GM10266 (cell line): ENCODE measurements at regions not wholly inside any gene's neighbourhood (a gene's known extent, or its start where the extent isn't known, plus 50 kb on each side); places are given as distances from the start of the nearest gene placed in this dataset.

Experiments used
- DNase-seq: peaks from one replicate; pipeline ENCODE4 v3.0.0; 2012; ENCODE audit errors: extremely low spot score
- TF ChIP-seq, protein P1 (sequence below): IDR thresholded peaks from 2 replicates; pipeline ENCODE4 v1.5.1; 2012; ENCODE audit warnings: mild to moderate bottlenecking, low read depth; ENCODE audit not compliant: control insufficient read depth, insufficient read depth; ENCODE audit errors: missing control alignments

DNA sequence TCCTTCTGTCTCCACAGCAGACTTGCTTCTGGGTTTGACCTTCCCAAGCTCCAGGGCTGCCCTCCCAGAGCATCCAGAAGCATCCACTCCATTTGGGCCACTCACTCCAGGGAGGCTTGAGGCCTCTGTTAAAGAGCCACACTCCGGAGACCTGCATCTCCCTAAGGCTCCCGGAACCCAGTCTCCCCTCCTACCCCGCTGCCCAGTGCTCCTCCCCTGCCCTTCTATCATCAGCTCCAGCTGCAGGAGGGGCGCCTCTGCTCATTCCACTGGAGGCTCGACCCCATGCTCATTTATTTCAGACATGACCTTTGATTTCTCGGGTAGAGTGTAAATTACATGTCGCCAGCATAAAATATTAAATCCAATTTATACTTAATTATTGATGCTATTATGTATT, 142.5 kb downstream of the SYF2 start:
- TF ChIP-seq, protein P1, sequence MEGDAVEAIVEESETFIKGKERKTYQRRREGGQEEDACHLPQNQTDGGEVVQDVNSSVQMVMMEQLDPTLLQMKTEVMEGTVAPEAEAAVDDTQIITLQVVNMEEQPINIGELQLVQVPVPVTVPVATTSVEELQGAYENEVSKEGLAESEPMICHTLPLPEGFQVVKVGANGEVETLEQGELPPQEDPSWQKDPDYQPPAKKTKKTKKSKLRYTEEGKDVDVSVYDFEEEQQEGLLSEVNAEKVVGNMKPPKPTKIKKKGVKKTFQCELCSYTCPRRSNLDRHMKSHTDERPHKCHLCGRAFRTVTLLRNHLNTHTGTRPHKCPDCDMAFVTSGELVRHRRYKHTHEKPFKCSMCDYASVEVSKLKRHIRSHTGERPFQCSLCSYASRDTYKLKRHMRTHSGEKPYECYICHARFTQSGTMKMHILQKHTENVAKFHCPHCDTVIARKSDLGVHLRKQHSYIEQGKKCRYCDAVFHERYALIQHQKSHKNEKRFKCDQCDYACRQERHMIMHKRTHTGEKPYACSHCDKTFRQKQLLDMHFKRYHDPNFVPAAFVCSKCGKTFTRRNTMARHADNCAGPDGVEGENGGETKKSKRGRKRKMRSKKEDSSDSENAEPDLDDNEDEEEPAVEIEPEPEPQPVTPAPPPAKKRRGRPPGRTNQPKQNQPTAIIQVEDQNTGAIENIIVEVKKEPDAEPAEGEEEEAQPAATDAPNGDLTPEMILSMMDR: no peak
- no peak for DNase-seq

DNA sequence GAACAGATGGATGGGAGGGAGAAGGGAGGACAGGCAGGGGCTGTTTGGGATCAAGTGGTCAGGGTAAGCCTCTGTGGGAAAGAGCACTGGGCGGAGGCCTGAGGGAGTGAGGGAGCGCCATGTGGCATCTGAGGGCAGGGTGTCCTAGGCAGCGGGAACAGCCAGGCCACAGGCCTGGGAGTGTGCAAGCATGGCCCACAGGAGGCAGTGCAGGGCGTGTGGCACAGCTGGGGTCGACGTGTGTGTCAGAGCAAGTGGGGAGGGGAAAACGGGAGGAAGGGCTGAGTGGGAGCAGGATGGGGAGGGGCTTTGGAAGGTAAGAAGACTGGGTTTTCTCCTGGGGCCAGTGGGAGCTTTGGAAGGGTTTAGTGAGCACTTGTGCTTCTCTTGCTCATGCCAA, 143.4 kb downstream of the SYF2 start:
- TF ChIP-seq, protein P1: no peak
- no peak for DNase-seq

DNA sequence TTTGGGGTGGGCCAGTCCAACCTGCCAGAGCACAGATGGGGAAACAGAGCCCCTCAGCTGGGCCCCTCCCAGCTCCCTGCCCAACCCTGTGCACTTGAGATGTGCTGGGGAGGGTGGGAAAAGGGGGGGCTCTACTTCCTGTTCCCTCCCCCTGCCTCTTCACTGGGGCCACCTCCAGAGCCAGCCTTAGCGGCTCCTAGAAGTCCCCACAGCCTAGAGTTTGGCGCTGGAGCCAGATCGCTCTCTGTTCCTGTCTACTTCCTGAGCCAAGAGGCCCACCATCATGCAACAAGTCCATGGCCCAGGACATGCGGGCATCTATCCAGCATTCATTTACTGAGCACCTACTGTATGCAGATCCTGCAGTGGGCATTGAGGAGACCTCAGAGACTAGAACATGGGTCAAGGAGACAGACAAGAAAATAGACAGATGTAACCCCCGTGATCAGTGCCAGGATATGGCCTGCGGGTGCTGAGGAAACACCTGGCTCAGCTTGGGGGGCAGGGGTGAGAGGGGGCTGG, 144.1 kb downstream of the SYF2 start:
- no peak for DNase-seq
- TF ChIP-seq, protein P1: no peak

DNA sequence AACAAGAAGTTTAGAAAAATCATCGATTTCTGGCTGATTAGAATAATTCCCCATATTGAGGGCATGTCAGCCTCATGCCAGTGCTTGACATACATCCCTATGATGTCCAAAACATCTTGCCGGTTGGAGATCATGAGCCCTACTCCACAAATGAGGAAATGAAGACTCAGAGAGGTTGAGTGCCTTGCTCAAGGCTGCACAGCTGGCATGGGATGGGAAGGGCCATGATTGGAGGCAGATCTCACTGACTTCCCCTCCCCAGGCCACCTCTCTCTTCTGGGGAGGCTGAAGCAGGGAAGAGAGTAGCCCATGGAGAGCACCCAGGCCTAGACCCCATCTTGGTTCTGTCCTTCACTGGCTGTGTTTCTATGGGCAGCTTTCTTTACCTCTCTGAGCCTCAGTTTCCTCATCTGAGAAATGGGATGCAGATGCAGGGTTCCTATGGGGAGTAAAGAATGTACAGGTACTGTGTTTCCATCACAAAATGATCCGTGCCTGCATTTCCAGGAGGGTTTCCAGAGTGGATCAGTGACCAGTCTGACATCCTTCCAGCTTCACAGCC, 145.7 kb downstream of the SYF2 start:
- TF ChIP-seq, protein P1: no peak
- DNase-seq: no peak

DNA sequence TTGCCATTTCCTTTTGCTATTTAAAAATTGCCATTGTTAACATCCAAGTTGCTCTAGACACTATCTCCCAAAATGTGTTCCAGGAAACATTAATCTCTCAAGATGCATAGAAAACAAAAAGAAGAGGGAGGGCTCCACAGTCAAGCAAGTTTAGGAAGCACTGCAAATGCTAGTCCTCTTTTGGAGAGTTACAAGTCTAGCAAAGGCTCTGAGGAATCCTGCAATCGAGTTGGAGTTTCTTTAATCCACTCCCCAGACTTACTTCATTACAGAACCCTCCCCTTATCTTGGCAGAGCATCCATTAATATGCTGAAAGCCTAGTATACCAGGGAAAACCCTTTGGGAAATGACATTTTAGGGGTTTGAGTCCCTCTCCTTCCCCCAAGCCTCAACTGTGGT, 147.9 kb downstream of the SYF2 start:
- DNase-seq: no peak
- TF ChIP-seq, protein P1: no peak

DNA sequence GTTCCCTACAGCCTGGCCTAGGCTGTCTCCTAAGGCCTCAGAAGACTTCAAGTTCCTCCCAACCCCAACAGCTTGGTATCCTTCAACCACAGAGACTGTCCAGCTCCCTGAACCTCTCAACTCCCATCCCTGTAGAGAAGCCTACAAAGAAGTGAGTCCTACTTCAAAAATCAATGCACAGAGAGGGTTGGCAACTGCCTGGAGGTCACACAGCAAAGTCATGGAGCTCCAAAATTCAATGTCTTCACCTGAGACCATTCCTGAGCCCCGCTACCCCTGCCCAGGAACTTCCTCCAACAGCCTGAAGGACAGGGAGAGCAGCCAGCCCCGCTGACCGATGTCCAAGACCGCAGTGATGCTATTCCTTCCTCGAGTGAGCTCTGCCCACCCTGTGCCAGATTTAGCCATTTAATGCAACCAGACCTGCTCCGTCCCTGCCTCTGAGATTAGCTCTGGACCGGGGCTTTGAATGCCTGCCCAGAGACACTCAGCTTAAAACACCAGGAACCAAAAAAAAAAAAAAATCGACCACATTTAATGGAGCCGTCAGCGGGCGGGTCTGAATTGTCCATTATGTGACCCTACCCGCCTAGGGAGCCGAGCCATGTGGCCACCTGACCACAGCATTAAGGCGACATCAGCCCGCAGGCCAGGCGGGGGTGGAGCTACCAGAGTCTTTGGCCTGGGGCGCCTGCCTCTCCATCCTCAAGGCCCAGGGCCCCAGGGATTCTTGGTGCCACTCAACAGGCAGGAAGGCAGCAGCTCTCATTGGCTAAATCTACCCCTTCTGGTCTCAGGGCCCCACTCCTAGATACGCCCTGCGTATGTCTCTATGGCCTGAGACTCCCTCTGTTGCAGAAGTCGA, 148.6 kb downstream of the SYF2 start:
- TF ChIP-seq, protein P1: no peak
- DNase-seq: no peak

DNA sequence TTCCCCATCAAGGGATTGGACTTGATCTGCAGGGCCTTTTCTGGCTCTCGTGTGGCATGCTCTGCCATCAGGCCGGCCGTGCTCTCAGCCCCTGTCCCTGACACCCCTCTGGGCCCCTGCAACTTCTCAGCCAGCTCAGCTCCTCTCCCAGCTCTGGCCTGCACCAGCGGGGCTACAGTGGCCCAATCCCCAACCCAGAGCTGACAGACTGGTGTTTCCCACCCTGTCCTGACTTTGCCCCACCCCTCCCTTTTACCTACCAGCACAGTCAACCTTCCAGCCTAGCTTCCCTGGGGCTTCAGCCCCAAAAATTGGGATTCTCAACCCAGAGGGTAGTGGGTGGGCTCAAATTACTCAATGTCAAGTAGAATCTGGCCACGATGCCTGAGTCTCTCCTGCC, 149.3 kb downstream of the SYF2 start:
- DNase-seq: no peak
- TF ChIP-seq, protein P1: no peak
